ENCODE measurements at regions not wholly inside any gene's neighbourhood (a gene's known extent, or its start where the extent isn't known, plus 50 kb on each side); places are given as distances from the start of the nearest gene placed in this dataset.
A peak's percentile ranks its signal among the peaks of the same experiment; 100 is the strongest.
"Not testable (repeated sequence)": the region's sequence is repeated elsewhere in the genome, so short reads cannot be mapped to it uniquely, and the experiment has no call there.

DNA sequence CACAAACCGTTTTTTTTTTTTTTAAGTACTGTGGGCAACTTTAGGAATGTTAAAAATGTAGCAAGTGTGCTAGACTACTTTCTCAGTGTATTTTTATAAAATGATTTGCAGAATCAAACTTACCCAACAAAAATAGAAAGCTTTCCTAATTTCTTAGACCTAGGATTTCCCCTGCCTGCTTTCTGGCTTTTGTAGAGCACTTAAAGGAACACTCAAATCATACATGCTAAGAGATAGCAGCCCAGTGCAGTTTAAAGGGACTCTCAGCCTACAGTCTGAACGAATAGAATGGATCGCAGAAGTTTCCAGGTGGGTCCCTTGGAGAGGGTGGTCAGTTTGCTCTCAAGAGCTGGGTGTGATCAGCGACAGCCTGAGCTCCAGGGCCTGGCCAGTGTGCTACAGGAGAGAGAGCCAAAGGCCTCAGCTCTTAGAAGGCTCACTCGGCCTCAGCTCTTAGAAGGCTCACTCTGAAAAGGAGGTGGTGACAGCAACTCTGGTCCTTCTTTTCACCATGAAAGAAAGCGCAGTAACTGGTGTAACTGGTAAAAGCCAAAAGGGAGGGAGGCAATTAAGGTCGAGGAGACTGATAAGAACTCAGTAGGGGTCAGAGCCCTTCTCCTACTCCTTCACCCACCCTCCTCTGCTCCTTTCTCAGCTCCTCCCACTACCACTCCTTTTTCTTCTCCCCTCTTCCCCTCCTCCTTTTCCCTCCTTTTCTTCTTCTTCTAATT, 142.4 kb downstream of the ZFP64 start:
- no peak for DNase-seq

DNA sequence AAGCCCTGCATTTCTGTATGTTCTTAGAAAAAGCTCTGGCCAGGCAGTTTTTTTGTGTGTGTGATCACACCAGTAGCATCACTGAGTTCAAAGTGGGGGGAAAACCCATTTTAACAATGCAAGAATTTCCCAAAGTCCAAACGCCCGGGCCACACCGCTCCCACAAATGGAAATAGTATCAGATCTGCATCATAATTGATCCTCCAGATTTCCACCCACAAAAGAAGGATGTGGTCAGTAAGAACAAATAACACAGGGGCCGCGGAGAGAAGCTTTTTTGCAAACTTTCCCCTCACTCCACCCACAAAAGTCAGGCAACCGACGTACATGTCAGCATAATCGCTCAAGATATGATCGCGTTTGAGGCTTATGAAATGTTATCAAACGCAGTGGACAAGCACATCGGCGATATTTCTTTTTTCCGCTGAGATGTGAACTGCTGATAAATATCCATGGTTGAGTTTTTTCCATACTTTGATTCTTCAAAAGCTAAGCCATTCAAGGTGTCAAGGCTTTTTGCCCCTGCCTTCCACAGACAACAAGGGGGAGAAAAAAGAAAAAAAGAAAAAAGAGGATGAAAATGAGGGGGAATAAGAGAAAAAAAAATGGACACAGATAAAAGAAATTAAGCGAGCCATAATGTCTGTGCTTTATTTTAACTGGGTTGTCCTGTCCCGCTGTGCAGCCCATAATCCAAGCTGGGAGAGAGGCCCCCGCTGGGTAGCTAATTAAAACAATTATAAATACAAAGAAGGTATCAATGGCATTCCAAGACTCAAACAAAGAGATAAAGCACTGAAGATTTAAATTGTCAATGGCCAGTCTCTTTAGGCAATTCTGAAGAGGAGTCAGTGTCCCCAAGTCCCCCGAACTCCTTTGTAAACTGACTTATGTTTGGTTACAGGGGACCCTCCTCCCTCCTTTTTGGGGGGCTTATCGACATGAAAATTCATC, 143.5 kb downstream of the ZFP64 start:
- no peak for DNase-seq

DNA sequence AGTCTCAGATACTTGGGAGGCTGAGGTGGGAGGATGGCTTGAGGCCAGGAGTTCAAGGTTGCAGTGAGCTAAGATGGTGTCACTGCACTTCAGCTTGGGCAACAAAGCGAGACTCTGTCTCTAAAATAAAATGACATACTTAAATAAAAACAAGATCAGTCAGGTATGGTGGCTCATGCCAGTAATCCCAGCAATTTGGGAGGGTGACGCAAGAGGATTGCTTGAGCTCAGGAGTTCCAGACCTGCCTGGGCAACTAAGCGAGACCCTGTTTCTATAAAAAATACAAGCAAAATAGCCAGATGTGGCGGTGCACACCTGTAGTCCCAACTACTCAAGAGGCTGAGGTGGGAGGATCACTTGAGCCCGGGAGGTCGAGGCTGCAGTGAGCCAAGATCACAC, 149.6 kb downstream of the ZFP64 start:
- no peak for DNase-seq

DNA sequence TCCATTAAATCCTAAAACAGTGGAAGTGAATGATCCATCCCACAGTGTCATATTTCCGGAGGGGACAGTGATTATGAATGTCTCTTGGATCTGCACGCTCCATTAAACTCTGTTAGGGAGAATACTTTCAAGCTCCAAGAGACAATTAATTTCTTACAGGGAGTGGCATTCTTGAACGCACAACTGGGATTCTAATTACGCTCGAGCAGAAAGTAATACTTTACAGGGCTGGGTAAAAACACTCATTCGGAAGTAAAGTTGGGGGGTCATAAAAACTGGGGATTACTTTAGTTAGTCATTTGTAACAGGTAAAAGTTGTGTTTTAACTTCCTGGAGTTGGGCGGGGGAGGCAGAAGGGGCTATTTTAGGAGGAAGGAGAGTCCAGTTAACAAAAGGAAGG, 151.8 kb downstream of the ZFP64 start:
- DNase-seq: no peak

DNA sequence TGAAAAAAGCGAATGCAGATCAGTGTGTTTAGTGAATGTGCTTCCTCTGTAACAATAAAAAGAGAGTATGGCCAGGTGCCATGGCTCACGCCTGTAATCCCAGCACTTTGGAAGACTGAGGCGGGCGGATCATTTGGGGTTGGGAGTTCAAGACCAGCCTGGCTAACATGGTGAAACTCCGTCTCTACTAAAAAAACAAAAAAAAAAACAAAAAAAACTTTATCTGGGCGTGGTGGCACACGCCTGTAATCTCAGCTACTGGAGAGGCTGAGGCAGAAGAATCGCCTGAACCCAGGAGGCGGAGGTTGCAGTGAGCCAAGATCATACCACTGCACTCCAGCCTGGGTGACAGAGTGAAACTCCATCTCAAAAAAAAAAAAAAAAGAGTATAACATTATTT, 152.9 kb downstream of the ZFP64 start:
- DNase-seq: not testable (repeated sequence)

DNA sequence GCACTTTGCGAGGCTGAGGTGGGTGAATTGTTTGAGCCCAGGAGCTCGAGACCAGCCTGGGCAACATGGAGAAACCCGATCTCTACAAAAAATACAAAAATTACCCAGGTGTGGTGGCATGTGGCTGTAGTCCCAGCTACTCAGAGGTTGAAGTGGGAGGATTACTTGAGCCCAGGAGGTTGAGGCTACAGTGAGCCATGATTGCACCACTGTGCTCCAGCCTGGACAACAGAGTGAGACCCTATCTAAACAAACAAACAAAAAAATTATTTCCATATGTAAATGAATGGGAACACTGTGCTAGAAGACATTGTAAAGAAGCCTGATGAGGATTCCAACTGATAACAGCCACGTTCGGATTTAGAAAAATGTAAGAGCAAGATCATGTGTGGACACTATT, 154.2 kb downstream of the ZFP64 start:
- DNase-seq: no peak

DNA sequence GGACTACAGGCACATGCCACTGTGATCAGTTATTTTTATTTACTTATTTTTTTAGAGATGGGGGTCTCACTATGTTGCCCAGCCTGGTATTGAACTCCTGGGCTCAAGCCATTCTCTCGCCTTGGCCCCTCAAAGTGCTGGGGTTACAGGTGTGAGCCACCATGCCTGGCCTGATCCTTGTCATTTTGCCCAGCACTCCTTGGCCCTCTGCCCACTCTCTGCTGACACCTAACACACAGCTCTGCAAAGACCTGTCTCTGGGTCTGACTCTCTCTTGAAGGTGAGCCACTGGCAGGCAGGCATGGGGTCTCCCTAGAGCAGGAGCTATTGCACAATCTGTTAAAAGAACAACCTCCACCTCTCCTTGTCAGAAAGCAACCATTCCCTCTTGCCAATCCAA, 155.6 kb downstream of the ZFP64 start:
- DNase-seq: no peak

DNA sequence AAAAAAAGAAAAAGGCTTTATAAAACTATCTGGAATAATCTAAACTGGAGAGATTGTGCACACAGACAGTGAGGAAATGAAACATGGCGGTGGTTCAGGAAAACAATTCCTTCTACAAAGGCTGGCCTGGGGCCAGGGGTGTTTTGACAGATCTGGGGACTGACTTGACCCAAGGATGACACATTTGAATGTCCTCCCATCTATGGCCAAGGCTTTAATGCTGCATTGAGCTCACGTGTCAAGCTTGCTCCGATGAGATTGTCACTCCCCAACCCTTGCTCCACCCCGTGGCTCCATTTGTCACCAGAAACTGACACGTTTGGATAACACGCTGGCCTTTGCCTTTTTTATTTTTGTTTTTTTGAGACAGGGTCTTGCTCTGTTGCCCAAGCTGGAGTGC, 156.1 kb downstream of the ZFP64 start:
- DNase-seq: no peak

DNA sequence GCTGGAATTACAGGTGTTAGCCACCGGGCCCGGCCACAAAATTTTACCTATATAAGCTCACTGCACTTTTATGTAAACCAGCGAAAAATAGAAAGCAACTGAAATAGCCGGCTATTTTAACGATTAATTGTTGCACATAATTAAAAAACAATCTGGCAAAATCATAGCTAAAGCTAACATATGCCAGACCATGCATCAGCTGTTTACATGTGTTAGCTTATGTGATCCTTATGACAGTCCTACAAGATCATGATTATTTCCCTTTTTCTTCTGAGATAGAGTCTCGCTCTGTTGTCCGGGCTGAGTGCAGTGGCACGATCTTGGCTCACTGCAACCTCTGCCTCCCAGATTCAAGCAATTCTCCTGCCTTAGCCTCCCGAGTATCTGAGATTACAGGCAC, 157.0 kb downstream of the ZFP64 start:
- DNase-seq: no peak

DNA sequence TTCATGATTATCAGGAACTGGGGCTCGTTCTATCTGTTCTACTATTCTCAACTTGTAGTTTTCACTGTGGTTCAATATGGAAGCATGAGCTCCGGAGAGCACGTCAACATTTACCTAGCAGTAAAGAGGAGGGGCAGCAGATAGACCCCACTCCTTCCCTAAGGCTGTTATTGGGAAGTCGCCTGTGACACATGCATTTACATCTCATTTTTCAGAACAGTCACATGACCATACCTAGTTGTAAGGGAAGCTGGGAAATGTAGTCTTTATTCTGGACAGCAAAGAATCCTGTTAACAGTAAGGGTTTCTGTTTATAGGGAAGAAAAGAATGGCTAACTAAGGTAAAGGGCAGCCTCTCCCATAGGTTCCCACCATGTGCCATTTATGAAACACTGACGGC, 158.3 kb downstream of the ZFP64 start:
- DNase-seq: no peak

DNA sequence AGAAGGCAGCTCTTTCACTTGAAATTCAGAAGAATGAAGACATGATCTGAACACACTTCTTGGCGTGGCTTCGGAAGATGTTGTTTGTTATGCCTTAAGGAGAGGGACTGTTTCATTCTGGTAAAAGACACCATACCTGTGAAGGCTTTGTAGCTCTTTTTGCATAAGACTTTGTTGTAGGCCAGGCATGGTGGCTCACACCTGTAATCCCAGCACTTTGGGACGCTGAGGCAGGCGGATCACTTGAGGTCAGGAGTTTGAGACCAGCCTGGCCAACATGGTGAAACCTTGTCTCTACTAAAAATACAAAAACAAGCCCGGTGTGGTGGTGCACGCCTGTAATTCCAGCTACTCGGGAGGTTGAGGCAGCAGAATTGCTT, 159.3 kb downstream of the ZFP64 start:
- DNase-seq: not testable (repeated sequence)

DNA sequence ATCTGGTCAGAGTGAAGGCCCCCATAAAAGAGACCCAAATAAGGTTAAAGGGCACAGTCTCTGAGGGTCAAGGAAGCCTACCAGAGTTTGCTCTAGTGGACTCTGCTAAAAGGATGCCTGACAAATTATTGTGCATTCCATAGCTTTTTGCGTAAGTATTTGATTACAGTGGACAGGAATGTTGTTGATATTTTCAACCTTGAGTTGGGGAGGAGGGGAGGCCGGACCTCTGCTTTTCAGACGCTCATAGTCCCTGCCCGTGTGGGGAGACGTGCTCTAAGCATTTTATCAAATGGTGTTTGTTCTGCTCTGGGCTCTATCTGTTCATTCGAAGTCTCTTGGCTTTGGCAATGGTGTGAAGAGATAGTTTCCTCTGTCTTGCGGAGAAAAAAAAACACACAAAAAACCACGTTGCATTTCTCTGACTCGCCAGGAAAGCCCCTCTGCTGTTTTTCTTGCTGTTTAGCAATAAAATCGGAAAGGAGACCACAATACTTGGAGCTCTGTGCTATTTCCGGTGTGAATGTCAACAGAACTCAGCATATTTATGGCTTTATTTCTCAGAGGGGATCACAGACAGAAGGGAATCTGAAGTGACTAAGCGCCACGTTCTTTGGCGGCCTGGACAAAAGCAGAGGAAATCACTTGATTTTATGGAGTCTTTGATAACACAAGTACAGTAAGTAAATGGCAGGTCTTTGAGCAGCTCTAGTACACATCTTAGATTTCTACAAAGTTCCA, 159.8 kb downstream of the ZFP64 start:
- peak; percentile 53 for DNase-seq

DNA sequence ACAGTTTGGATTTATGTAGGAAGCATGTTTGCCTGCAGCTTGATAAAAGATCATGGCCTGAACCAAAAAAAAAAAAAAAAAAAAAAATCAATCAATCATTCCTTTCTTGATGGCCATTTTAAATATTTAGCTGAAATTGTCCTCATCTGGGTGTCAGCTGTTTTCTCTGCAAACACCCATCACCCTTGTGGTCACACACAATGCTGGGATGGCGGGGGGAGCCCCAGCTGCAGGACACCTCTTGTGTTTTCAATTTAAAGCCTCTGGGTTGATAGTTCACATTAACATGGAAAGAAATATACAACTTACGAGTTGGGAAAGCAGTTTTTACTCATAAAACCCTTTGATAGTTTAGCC, 160.4 kb downstream of the ZFP64 start:
- no peak for DNase-seq

DNA sequence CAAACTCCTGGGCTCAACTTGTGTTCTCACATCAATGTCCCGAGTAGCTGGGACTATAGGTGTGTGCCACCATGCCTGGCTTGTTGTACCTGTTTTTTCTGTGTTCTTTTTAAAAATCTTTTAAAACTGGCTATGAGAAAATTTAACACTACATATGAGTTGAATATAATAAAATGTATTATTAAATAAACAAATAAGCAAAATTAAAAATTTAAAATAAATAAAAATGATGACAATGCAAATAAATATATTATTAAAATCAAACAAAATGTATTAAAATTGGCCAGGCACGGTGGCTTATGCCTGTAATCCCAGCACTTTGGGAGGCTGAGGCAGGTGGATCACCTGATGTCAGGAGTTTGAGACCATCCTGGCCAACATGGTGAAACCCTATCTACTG, 162.4 kb downstream of the ZFP64 start:
- DNase-seq: not testable (repeated sequence)

DNA sequence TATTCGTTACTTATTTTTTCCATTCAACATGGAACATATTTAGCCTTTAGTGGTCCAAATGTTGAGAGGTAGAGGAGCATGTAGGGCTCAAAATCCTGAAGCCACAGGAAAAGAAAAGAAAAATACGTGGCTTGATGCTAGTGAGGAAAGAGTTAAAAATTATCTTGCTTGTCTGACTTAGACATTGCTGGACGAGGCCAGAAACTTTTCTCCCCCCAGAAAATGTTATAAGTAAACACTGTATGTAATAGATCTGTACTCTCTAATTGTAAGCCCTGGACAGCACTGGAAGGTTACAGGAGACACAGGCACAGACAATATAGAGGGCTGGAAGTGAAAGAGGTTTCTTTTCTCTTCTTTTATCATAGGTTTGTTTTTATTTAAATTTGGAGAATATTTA, 165.6 kb downstream of the ZFP64 start:
- DNase-seq: no peak

DNA sequence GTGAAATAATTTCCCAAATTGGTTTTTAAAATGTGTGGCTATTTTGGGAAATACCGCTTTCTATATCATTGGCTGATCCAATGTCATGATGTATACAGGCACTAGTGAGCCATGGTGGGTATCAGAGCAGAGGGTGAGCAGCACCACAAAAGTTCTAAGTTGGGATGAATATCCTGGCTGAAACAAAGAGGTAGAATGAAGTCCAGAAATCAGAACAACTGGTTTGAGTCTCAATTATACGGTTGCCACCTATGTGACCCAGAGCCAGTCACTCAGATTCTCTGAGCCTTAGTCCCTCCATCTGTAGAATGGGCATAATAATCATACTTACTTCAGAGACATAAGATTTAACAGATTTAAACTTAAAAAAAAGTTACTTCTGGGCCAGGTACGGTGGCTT, 172.3 kb downstream of the ZFP64 start:
- no peak for DNase-seq

DNA sequence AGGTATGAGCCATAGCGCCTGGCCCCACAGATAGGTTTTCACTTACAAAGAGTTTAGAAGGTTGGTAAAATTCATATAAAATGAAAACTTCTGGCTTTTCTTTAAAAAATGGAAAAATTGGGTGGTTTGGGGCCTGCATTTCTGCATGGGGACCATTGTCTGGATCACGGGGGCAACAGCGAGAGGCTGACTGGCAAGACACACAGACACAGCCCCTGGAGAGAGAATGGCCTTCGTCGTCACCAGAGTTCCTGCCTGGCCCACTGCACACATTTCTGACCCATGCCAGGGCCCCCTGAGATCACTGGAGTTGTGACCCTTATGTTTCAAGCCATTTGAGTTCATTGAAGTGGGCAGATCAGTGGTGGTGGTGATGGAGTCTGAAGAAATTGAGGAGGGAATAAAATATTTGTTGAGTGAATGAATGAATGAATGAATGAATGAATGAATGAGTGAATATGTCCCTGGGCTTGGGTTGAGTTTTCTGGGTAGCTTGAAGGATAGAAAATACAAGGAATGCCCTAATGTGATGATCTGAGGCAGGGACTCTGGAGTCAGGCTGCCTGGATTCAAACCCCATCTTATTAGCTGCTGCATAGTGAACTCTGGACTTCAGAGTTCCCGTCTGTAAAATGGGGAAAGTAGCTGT, 173.8 kb downstream of the ZFP64 start:
- DNase-seq: no peak

DNA sequence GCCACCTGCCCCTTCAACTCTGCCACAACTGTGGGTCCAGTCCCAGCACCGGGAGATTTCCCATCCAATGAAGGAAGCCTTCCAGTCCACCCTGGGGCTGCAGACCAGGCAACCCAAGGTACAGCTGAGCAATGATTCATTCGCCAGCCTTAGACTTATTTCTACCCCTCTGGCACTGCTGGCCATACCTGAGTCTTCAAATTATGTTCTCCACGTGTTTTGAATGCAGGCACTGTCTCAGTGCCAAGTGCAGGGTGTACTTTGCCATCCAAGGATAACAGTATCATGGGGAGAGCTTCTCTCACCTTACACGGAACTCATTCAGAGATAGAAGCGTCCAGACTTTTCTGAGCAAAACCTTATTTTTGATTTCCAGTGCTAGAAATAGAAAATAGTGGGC, 175.6 kb downstream of the ZFP64 start:
- DNase-seq: no peak

DNA sequence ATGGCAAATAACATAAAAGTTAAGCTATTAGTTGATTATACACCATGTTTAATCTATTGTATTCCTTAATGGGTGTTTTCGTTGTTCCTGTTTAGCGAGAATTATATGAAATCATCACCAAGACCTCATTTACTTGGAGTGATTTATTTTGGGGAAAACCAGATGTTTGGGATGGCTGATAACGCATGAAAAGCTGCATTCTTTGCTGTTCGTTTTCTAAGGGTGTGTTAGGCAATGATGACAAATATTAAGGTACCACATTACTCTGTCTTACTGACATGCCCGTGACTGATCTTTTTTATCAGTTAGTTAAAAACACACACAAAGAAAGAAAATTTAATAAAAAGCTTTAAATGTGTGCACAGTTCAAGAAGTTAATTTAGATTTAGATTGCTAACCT, 176.4 kb downstream of the ZFP64 start:
- no peak for DNase-seq

DNA sequence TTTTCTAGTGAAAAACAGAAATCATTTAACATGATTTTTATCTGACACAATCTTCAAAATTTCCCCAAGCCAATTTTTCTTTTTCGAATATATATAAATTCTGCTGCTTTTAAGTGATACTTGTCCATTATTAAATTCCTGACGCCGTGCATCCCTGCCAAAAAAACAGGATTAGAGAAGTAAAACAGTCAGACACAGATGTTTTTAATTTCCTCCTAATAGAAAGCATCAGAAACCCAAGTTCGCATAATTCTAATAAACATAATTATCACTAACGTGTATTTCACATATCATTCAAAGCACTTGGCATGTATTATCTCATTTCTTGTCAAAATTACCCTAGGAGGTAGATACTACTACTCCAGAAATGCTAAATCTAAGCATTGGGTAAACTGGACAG, 179.5 kb downstream of the ZFP64 start:
- no peak for DNase-seq

DNA sequence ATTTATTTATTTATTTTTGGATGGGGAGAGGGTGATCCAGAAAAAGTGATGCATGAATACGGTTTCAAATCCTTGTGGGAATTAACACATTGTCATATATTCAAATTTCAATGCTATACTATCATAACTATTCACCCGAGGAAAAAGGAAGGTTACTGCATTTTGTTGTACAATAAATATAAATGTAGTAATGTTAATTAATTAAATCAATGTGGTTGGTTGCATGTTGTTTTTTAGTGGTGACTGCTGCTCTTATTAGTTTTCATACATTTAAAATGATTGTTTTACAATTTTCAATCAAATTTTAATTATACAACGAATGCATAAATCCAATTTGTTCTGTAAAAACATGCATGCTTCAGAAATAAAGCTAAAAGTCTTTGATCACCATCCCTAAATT, 180.5 kb downstream of the ZFP64 start:
- no peak for DNase-seq

DNA sequence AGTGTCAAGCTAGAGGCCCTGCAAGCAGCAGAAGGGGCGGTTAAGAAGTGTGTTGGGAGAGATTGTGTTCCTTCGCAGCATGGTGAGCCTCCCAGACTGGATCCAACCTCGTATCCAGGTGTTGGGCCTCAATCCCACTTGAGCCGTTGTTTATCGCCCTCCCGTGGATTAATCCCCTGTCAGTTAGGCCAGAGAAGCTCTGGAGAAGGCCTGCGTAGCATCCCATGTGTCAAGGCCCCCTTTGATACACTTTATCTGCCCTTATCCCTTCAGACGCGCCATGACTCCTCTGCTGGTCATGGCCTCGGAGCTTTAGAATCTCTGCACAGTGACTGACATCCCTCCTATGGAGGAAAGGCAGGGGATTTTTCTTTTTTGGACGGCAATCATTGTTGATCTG, 181.0 kb downstream of the ZFP64 start:
- no peak for DNase-seq

DNA sequence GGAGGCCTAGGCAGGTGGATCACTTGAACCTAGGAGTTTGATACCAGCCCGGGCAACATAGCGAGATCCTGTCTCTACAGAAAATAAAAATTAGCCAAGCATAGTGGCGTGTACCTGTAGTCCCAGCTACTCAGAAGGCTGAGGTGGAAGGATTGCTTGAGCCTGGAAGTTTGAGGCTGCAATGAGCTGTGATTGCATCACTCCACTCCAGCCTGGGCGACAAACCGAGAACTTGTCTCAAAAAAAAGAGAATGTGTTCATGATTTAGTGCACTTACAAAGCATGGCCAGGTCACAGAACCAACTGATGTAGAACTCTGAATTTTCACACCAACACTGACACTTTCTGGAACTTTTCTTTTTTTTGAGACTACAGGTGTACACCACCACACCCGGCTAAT, 182.7 kb downstream of the ZFP64 start:
- no peak for DNase-seq
